Mesenteric fat pad (tissue), 1 donor: ENCODE measurements at regions not wholly inside any gene's neighbourhood (a gene's known extent, or its start where the extent isn't known, plus 50 kb on each side); places are given as distances from the start of the nearest gene placed in this dataset.
"Not testable (repeated sequence)": the region's sequence is repeated elsewhere in the genome, so short reads cannot be mapped to it uniquely, and the experiment has no call there.

Experiments used
- DNase-seq: peaks from one replicate; pipeline ENCODE4 v3.0.0-alpha.2; 2020; ENCODE audit warnings: low spot score
- donor health status: DM: yes; HTN: yes; CAD: no.

- no peak for DNase-seq
Observed at GRCh38 chr3:15903164-15903563, 105.4 kb upstream of the ANKRD28 start.

DNA sequence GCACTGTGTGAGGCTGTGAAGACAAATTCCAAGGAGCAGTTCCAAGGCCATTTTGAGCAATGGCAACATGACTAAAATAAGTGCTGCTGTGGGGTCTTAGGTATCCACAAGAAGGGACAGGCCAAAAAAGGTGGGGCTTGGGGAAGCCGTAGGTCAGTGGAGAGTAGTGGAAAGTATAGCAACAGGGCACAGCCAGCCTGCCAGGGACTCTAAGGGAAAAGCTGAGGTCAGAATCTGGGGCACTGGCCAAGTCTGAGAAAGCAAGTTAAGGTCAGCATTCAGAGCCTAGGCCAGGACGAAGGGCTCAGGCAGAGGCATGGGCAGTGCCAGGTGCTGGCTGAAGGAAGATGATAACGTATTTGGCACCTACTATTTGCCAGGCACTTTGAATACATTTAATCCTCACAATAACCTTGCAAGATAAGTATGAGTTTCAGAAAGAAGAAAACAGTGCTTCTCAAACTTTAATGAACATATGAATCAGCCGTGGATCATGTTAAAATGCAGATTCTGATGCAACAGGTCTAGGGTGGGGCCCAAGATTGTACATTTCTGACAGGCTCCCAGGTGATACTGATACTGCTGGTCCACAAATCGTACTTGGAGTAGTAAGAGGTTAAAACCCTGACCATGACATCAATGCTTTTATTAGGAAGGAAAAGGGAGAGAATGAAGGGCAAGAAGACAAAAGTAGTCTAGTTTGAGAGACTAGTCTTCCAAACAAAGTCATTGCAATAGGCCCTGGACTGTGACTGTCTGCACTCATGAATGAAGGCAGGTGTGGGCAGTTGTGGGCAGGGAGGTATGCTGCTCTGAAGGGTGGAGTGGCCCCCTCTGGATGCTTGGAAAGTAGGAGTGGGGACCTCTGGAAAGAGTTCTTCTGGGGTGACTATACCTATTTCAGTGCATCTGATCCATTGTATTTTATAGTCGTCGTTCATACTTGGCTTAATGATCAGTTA is 106.3 kb upstream of the ANKRD28 start:
- DNase-seq: no peak

DNA sequence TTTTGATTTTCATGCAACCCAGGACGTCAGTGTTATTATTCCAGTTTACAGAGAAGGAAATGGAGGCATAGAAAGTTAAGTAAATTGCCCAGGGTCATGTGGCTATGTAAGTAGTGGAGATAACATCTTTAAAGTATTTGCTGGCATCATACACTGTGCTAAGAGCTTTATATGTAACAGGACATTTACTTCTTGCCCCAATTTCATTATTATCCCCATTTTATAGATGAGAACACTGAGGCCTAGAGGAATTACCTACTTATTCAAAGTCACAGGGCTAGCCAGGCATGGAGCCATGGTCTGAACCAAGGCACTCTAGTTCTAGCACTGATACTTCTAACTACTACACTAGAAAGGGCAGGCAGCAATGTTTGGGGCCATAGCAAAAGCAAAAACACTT is 107.3 kb upstream of the ANKRD28 start:
- no peak for DNase-seq

- DNase-seq: not testable (repeated sequence)
Observed at GRCh38 chr3:15907403-15907802, 109.6 kb upstream of the ANKRD28 start.

DNA sequence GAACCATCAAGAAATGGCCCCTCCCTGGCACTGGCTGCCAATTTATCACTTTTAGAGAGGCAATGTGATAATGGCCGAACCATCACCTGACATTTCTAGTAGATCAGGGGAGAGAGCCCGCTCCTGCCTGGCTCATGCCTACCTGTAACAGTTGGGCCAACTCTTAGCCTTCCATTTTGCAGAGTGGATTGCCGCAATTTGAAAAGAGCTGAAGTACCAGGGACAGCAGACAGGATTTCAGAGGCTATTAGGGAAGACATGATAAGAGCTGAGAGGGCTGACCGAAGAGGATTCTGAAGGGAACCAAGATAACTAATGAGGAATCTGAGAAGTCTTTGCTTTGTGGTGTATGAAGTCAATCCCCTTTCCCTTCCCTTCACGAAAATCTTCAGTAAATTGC is 121.2 kb upstream of the ANKRD28 start:
- DNase-seq: no peak

DNA sequence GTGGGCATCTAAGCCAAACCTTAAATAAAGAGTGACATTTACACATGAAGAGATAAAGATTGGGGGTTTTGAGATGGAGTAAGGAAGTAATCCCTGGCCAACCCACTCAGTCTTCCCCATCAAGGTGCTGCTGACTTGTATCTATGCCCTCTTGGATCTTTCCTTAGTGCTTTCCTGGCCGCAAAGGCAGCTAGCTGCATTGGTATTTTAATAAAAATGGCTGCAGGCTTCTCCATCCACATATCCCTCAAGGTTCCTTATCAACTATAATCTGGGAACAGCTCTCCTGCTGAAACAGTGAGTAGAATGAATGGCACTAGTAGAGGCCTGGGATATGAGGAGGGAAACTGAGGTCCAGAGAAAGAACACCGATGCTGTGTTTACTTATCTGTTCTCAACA is 122.2 kb upstream of the ANKRD28 start:
- DNase-seq: no peak

DNA sequence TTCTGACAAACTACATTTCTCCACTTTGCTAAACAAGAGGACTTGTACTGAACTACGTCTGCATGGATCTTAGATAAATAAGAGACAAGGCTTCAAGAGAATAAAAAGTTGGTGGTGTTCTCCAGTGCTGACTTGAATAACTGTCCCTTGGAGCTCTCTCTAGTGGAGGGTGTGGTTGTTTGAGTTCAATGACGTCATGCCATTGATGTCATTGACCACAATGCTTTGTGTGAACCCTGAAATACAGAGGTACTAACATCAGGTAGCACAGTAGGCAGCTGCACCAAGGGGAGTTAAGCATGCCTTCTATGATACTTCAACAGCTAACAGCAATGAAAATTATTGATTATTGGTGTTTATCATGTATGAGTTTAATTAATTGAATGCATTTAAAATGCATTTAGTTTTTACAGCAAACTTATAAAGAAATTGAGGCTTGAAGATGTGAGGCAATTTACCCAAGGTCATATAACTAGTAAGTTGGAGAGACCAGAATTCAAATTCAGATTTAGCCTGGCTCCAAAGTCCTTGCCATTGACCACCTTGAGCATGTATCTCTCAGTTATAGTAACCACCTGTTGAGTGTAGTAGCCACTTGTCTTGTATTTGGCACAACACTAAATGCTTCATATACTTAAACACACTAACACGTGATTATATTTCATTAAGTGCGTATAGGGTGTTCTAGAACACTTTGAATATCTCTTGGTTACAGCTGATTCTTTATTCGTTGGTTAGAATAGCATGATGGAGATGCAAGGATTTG is 126.0 kb upstream of the ANKRD28 start:
- no peak for DNase-seq

GRCh38 chr3:15924914-15925313 is 127.1 kb upstream of the ANKRD28 start:
- no peak for DNase-seq

GRCh38 chr3:15926871-15927270 is 129.1 kb upstream of the ANKRD28 start:
- DNase-seq: no peak

GRCh38 chr3:15927969-15928368 is 130.2 kb upstream of the ANKRD28 start:
- DNase-seq: no peak

- no peak for DNase-seq
Observed at GRCh38 chr3:15929944-15930571, 132.3 kb upstream of the ANKRD28 start.

DNA sequence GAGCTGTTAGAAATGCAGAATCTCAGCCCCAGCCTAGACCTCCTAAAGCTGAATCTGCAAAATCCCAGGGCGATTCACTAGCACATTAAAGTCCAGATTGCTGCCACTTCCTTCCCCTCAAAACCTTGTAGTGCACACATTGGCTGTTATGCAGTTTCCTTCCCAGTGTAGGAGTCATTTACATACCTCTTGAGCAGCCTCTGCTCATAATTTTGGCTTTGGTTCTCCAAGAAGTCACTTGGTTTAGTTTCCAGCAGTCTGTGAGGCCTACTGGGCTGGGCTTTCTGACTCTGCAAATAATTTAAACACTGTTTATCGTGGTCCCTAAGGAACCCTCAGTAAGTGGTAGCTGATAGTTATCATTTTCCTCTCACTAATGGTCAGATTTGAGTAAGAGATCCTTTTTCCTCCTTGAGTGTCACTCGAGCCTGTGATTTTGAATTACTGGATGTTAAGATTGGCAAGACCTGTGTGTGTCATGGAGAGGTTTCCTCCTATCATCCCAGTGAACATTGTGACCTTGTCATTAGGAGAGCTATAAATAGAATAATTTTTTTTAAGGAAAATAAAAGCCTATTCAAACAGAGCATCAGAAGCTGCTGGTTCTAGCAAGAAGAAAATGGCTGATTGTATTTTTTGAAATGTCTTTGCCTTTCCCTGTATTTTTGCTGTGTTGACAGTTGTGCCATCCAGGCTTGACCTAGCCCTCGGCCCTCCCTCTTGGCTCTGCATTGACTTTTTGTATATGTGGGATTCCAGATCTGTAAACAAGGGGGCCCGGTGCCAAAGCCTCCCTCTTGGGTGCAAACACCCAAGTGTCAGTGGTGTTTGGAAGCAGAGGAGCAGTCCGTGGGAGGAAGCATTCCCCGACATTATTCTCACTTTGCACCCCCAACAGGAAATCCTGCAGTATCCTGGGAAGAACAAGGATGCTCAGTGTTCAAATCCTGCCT is 134.8 kb upstream of the ANKRD28 start:
- no peak for DNase-seq

DNA sequence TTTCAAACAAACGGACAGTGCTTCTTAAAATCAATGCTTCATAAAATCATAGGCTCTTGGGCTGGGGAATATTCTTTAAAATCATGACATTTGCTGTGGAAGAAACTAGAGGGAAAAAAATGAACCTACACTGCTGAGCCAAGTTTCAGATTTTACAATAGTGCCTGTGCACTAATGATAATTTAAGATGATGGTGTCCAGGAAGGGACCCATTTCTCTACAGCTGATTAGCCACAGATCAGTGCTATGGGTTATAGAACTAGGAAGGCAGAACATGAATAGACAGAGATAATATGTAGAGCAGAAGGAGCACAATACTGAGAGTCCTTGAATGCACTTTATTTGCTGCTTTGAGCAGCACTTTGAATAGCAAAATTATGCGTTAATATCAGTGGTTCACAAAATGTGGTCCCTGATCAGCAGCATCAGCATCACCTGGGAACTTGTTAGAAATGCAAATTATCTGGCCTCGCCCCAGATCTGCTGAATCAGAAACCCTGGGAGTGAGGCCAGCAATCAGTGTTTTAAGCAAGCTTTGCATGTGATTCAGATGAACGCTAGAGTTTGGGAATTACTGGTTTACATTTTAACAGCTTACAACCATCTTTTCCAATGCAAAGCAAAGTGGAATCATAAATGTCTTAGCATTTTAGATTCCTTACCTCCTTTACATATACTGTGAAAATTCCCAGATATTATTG is 135.8 kb upstream of the ANKRD28 start:
- no peak for DNase-seq

GRCh38 chr3:15934389-15935195 is 136.8 kb upstream of the ANKRD28 start:
- DNase-seq: no peak

- no peak for DNase-seq
Observed at GRCh38 chr3:15936312-15936711, 138.5 kb upstream of the ANKRD28 start.

DNA sequence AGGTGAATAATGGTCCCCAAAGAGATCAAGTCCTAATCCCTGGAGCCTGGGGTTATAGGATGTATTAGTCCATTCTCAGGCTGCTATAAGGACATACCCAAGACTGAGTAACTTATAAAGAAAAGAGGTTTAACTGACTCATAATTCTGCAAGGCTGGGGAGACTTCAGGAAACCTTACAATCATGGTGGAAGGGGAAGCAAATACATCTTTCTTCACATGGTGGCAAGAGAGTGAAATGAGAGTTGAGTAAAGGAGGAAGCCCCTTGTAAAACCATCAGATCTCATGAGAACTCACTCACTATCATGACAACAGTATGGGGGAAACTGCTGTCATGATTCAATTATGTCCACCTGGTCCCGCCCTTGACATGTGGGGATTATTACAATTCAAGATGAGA is 142.9 kb upstream of the ANKRD28 start:
- no peak for DNase-seq

DNA sequence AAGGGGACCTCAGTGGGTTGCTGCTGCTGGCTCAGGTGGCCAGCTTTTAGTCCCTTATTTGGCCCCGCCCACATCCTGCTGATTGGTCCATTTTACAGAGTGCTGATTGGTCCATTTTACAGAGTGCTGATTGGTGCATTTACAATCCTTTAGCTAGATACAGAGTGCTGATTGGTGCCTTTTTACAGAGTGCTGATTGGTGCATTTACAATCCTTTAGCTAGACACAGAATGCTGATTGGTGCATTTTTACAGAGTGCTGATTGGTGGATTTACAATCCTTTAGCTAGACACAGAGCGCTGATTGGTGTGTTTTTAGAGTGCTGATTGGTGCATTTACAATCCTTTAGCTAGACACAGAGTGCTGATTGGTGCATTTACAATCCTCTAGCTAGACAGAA is 143.7 kb upstream of the ANKRD28 start:
- DNase-seq: not testable (repeated sequence)

GRCh38 chr3:15941958-15942357 is 144.2 kb upstream of the ANKRD28 start:
- DNase-seq: no peak

DNA sequence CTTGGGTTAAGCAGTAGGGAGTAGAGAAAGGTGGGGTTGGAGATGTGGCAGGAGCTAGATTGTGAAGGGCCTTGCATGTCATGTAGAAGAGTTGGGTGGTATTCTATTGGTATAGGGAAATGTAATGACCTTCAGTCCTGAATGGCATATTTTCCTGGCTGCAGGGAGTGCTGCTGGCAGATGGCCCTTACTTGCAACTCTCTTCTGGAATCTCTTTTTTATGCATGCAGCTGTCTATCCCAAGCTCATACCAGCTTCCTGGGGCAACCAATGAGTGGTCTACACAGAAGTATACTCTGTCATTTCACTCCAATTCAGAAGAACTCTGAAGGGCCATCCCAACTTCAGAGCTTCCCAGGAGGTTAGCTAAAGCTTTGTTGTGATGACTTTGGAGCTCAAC is 144.7 kb upstream of the ANKRD28 start:
- no peak for DNase-seq
